22Rv1 (cell line): ENCODE measurements at regions not wholly inside any gene's neighbourhood (a gene's known extent, or its start where the extent isn't known, plus 50 kb on each side); places are given as distances from the start of the nearest gene placed in this dataset.

Experiments
- CTCF ChIP-seq: fragments of 450-650 bp; IDR thresholded peaks from 2 replicates; pipeline ENCODE4 v1.5.1; 2017; ENCODE audit warnings: mild to moderate bottlenecking
- ZFX ChIP-seq: fragments of 450-650 bp; IDR thresholded peaks from 2 replicates; pipeline ENCODE4 v1.6.1; 2017; ENCODE audit warnings: antibody characterized with exemption, borderline replicate concordance

DNA sequence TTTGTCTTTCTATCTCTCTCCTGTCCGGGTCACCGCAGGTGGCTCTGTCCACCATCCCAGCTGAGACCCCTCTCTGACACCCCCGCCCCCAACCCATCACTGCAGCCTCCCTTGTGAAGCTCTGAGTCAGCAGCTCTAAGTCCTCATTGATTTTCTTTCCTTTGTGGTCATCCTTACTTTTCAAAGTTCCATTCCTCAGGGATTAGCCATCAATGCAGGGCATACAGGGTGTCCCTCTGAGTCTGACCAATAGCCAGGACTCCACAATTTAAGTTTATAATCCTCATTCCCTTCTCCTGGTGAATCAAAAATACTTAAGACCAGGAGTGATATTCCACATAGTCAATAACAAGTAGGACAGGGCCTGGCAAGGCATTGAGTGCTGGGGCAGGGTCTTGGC is 333.3 kb upstream of the CNR1 start:
- no peak for TF ChIP-seq CTCF
- no peak for TF ChIP-seq ZFX
